Anterior cingulate cortex (tissue), 58 donors: ENCODE measurements at regions not wholly inside any gene's neighbourhood (a gene's known extent, or its start where the extent isn't known, plus 50 kb on each side); places are given as distances from the start of the nearest gene placed in this dataset.
"Not testable (repeated sequence)": the region's sequence is repeated elsewhere in the genome, so short reads cannot be mapped to it uniquely, and the experiment has no call there.

Experiments used
- DNase-seq, 58 donors: peaks; one replicate each; lab custom pipeline; 2025; lab: John Stamatoyannopoulos, UW

DNA sequence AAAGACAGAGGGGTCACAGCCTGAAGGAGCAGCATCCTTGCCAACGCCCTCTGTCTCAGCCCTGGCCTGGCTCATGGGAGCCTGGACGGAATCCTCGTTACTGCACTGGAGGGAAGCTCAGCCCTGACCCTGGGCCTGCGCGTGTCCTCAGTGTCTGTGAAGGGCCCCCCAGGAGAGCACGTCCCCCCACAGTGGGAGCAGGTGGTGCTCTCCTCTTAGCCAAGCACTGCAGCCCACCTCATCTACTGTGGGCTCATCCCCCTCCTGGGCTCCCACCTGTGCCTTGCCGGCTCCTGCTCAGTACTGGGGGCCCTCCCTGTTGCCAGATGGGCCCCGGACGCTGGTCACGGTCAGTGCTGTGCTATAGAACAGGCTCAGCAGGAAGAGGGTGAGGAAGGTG, 177.7 kb downstream of the TMEM121 start:
- DNase-seq = not testable (repeated sequence)

DNA sequence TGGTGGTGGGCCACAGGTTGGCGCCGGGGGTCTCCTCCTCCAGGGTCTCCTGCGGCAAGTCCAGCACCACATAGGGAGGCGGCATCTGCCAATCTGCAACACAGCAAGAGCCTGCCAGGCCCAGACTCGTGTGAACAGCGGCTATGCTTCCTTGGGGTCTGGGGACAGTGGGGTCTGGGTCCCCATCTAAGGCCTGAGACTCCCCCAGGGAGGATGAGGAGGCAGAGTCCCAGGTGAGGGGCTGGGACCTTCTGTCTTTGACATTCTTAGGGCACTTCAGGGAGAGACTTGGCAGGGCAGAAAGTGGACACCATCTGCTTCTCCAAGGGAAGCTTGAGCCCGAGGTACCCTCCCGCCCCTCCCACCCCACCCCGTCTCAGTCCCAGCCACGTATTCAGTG, 178.1 kb downstream of the TMEM121 start:
- DNase-seq = not testable (repeated sequence)

DNA sequence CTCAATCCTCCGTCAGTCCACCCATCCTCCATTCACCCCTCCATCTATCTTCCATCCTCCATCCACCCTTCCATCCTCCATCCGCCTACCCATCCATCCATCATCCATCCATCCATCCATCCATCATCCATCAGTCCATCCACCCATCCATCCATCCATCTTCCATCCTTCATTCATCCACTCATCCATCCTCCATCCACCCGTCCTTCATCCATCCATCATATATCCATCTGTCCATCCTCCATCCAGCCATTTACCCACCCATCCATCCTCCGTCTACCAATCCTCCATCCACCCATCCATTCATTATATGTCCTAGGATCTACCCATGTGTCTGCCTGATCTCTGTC, 179.1 kb downstream of the TMEM121 start:
- DNase-seq = not testable (repeated sequence)

DNA sequence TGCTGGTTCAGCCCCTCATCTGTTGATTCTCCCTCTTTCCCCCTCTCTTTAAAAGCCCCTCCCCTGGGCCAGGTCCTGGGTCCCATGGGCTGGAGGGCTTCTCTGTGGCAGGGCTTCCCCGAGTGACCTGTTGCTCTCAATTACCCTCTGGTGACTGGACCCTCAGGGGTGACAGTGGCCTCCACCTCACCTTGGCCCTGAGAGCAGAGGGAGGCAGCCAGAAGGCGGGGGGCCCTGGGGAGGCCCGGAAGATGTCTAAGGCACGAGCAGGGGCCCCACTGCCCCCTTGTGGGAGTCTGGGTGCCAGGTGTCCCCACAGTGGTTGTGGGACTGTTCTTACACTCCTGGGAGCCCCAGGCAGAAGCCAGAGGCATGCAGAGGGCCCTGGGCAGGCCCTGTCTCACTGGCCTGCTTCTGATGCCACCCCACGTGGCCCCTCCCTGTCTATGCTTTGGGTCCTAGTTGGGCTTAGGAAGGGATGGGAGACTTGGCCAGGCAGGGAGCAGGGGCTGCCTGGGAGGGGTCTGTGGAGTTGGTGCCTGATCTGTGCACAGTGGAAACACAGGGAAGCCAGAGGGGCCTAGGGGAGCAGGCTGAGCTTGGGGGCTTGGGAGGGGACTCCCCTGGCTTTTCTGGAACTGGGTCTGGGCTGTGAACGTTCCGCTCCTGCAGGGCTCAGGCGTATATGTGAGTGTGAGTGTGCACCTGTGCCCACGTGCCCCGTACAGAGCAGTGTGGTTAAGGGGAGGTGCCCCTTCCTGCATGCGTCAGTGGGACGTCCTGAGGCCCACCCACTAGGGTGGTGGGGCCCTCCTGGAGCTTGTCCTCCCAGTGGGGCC, 179.7 kb downstream of the TMEM121 start:
- DNase-seq = not testable (repeated sequence)

GRCh38 chr14:105706701-105707019, 180.3 kb downstream of the TMEM121 start:
- not testable (repeated sequence) for DNase-seq

GRCh38 chr14:105707099-105707498, 180.7 kb downstream of the TMEM121 start:
- DNase-seq = not testable (repeated sequence)

DNA sequence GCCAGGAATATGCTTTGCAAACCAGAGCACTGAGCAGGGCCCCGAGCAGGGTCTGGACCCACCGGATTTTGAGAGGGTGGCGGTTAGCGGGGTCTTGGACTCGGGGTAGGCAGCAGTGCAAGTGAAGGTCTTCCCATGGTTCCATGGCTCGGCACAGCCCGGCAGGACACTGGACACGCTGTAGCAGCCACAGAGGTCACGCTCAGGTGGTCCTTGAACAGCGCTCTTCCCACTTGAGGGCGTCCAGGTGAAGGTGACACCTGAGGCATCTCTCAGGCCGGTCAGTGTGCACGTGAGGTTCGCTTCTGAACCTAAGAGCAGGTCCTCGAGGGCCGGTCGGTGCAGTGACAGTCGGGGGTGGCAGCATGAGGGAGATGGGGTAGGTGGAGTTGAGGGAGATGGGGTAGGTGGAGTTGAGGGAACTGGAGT, 181.4 kb downstream of the TMEM121 start:
- not testable (repeated sequence) for DNase-seq

DNA sequence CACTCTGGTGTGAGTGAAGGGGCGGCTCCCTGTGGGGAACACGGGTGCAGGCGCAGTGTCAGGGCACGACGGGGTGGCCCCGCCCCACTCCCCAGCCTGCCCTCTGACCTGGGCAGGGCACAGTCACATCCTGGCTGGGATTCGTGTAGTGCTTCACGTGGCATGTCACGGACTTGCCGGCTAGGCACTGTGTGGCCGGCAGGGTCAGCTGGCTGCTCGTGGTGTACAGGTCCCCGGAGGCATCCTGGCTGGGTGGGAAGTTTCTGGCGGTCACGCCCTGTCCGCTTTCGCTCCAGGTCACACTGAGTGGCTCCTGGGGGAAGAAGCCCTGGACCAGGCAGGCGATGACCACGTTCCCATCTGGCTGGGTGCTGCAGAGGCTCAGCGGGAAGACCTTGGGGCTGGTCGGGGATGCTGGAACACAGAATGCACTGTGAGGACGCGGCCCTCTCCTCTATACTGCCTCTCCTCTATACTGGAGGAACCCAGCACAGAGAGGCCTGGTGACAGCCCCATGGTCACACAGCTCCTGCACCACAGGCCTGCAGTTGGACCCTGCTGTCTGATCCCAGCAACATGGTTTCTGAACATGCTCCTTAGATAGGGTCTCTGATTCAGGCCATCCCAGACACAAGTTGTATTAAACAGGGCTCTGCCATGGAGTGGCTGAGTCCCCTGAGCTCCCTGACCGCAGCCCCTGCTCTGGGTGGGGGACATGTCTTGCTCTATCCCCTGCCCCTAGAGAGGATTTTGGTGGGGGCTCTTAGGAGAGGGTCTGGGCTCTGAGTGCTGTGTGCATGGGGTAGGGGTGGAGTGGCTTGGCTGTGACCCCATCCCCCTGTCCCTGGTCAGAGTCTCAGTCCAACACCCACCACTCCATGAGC, 182.1 kb downstream of the TMEM121 start:
- DNase-seq = not testable (repeated sequence)

DNA sequence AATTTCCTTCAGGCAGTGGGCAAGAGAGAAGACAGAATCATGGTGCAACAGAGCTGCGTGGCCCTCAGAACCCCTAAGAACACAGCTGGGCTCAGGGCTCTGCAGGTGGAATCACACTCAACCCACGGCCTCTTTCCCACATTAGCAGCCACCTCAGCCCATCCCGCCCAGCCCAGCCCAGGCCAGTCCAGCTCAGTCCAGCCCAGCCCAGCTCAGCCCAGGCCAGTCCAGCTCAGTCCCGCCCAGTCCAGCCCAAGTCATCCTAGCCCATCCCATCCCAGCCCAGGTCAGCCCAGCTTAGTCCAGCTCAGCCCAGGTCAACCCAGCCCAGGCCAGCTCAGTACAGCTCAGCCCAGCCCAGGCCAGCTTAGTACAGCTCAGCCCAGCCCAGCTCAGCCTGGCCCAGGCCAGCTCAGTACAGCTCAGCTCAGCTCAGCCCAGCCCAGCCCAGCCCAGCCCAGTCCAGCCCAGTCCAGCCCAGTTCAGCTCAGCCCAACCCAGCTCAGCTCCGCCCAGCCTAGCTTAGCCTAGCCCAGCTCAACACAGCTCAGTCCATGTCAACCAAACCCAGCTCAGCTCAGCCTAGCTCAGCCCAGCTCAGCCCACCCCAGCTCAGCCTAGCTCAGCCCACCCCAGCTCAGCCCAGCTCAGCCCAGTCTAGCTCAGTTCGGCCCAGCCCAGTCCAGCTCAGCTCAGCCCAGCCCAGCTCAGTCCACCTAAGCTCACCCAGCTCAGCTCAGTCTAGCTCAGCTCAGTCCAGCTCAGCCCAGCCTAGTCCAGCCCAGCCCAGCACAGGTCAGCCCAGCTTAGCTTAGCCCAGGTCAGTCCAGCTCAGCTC, 183.1 kb downstream of the TMEM121 start:
- no peak for DNase-seq

GRCh38 chr14:105710119-105711043, 184.0 kb downstream of the TMEM121 start:
- DNase-seq = no peak

DNA sequence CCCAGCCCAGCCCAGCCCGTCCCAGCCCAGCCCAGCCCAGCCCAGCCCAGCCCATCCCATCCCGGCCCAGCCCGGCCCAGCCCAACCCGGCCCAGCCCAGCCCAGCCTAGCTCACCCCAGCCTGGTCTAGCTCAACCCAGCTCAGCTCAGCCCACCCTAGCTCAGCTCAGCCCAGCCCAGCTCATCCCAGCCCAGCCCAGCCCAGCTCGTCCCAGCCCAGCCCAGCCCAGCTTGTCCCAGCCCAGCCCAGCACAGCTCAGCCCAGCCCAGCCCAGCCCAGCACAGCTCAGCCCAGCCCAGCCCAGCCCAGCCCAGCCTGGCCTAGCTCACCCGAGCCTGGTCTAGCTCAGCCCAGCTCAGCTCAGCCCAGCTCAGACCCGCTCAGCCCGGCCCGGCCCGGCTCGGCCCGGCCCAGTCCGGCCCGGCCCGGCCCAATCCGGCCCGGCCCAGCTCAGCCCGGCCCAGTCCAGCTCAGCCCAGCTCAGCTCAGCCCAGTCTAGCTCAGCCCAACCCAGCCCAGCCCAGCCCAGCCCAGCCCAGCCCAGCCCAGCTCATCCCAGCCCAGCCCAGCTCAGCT, 184.7 kb downstream of the TMEM121 start:
- DNase-seq = no peak

- no peak for DNase-seq
These were observed 185.6 kb downstream of the TMEM121 start for GRCh38 chr14:105711841-105712460.

DNA sequence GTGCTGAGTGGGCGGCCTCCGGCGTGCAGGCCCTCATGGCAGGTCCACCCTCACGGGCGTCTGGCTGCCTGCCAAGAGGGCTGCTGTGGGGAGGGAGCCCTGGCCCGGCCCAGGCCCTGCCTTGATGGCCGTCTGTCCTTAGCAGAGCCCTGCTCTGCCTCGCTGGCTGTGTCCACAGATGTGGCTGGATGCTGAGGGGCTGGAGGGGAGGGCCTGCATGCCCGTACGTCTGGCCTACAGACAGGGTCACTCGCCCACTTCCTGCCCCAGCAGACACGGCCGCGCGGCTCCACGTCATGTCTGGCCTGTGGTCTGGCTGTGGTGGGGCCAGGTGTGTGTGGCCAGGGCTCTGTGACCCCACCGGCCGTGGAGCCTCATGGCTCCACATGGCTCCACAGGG, 186.3 kb downstream of the TMEM121 start:
- not testable (repeated sequence) for DNase-seq

DNA sequence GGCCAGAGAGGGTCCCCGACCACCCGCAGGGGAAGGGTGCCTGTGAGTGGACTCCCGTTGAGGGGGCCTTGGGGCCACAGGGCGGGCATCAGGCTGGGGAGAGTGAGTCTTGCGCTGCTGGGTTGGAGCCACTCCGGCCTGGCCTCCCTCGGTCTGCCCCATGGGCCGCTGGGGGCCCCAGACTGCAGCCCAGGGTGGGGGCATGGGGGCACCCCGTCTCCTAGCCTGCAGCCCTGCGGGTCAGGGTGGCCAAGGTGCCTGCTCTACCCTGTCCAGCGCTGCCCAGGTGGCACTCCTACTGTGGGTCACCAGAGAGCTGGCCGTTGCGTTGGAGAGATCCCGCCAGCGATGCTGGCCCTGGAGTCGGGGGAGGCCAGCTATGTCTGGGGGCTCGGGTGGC, 186.8 kb downstream of the TMEM121 start:
- DNase-seq = not testable (repeated sequence)

- not testable (repeated sequence) for DNase-seq
These were observed 187.5 kb downstream of the TMEM121 start for GRCh38 chr14:105713836-105714235.

- not testable (repeated sequence) for DNase-seq
These were observed 192.4 kb downstream of the TMEM121 start for GRCh38 chr14:105718787-105719186.

GRCh38 chr14:105720106-105720505, 193.7 kb downstream of the TMEM121 start:
- DNase-seq = not testable (repeated sequence)

GRCh38 chr14:105720852-105721601, 194.6 kb downstream of the TMEM121 start:
- not testable (repeated sequence) for DNase-seq
